HCT116 (cell line): ENCODE measurements at regions not wholly inside any gene's neighbourhood (a gene's known extent, or its start where the extent isn't known, plus 50 kb on each side); places are given as distances from the start of the nearest gene placed in this dataset.

Experiments
- CEBPB ChIP-seq: IDR thresholded peaks from 2 replicates; pipeline ENCODE4 v1.6.1; 2012; ENCODE audit warnings: low read depth
- EGR1 ChIP-seq: IDR thresholded peaks from 2 replicates; pipeline ENCODE4 v1.6.1; 2012; ENCODE audit warnings: low read depth
- EZH2 ChIP-seq: fragments of 200-600 bp; sonication (generic); IDR thresholded peaks from 2 replicates; pipeline ENCODE4 v1.6.1; 2017; ENCODE audit warnings: antibody characterized with exemption, mixed run types
- EZH2phosphoT487 ChIP-seq: fragments of 200-600 bp; IDR thresholded peaks from 2 replicates; pipeline ENCODE4 v1.6.1; 2018; ENCODE audit warnings: antibody characterized with exemption, borderline replicate concordance
- JUND ChIP-seq: IDR thresholded peaks from 2 replicates; pipeline ENCODE4 v1.6.1; 2012
- POLR2A ChIP-seq: IDR thresholded peaks from 2 replicates; pipeline ENCODE4 v1.7.0; 2011; ENCODE audit warnings: borderline replicate concordance; ENCODE audit not compliant: insufficient read depth, insufficient read length; ENCODE audit errors: extremely low read depth
- POLR2AphosphoS5 ChIP-seq: IDR thresholded peaks from 2 replicates; pipeline ENCODE4 v1.6.1; 2011; ENCODE audit warnings: mild to moderate bottlenecking, low read depth, low read length, moderate library complexity
- RAD21 ChIP-seq: IDR thresholded peaks from 2 replicates; pipeline ENCODE4 v1.6.1; 2012; ENCODE audit warnings: low read depth, mild to moderate bottlenecking
- SP1 ChIP-seq: IDR thresholded peaks from 2 replicates; pipeline ENCODE4 v1.6.1; 2012; ENCODE audit warnings: low read depth
- TF ChIP-seq, protein P1 (sequence below): IDR thresholded peaks from 2 replicates; pipeline ENCODE4 v1.6.1; 2012; ENCODE audit warnings: low read depth
- TF ChIP-seq, protein P2 (sequence below), 3 experiments: fragments of 200-600 bp in 1 of 3; sonication (generic) in 1 of 3; IDR thresholded peaks in 2 of 3; conservative IDR thresholded peaks in 1 of 3; 2 replicates each; pipeline ENCODE4 v1.5.1; 2012 to 2017; ENCODE audit warnings: low read depth in 2 of 3, low read length in 2 of 3, antibody characterized with exemption in 1 of 3, borderline replicate concordance in 1 of 3, control low read depth in 1 of 3, mild to moderate bottlenecking in 1 of 3, mixed read lengths in 1 of 3, mixed run types in 1 of 3, moderate library complexity in 1 of 3; ENCODE audit not compliant: insufficient read depth in 1 of 3

DNA sequence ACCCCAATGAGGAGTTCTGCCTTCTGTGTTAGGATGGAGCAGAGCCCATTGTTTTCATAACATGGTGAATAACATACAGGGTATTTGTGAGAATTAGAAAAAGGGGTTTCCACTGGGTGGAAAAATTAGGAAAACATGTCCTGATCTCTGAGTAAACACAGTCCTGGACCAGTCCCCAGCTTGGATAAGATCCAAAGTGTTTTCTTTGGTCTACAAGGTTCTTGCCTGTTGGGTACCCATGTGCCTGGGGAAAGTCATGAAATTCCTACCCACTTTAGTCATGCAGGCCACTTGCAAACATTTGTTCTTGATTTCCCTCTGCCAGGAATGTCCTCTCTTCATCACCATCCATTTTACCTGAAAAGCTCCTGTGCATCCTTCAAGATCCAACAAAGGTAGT is 164.8 kb upstream of the DYNLRB2 start:
- TF ChIP-seq JUND (no peak), POLR2AphosphoS5 (no peak), POLR2A (no peak), EGR1 (no peak), RAD21 (no peak), CEBPB (no peak), EZH2phosphoT487 (no peak), SP1 (no peak), EZH2 (no peak)
- TF ChIP-seq, protein P1, sequence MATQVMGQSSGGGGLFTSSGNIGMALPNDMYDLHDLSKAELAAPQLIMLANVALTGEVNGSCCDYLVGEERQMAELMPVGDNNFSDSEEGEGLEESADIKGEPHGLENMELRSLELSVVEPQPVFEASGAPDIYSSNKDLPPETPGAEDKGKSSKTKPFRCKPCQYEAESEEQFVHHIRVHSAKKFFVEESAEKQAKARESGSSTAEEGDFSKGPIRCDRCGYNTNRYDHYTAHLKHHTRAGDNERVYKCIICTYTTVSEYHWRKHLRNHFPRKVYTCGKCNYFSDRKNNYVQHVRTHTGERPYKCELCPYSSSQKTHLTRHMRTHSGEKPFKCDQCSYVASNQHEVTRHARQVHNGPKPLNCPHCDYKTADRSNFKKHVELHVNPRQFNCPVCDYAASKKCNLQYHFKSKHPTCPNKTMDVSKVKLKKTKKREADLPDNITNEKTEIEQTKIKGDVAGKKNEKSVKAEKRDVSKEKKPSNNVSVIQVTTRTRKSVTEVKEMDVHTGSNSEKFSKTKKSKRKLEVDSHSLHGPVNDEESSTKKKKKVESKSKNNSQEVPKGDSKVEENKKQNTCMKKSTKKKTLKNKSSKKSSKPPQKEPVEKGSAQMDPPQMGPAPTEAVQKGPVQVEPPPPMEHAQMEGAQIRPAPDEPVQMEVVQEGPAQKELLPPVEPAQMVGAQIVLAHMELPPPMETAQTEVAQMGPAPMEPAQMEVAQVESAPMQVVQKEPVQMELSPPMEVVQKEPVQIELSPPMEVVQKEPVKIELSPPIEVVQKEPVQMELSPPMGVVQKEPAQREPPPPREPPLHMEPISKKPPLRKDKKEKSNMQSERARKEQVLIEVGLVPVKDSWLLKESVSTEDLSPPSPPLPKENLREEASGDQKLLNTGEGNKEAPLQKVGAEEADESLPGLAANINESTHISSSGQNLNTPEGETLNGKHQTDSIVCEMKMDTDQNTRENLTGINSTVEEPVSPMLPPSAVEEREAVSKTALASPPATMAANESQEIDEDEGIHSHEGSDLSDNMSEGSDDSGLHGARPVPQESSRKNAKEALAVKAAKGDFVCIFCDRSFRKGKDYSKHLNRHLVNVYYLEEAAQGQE, result no peak
- TF ChIP-seq, protein P2, sequence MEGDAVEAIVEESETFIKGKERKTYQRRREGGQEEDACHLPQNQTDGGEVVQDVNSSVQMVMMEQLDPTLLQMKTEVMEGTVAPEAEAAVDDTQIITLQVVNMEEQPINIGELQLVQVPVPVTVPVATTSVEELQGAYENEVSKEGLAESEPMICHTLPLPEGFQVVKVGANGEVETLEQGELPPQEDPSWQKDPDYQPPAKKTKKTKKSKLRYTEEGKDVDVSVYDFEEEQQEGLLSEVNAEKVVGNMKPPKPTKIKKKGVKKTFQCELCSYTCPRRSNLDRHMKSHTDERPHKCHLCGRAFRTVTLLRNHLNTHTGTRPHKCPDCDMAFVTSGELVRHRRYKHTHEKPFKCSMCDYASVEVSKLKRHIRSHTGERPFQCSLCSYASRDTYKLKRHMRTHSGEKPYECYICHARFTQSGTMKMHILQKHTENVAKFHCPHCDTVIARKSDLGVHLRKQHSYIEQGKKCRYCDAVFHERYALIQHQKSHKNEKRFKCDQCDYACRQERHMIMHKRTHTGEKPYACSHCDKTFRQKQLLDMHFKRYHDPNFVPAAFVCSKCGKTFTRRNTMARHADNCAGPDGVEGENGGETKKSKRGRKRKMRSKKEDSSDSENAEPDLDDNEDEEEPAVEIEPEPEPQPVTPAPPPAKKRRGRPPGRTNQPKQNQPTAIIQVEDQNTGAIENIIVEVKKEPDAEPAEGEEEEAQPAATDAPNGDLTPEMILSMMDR (IDR thresholded peaks at IDR 0.05 in 2 of 3, conservative IDR thresholded peaks at IDR 0.05 in 1 of 3; ENCODE audit: borderline replicate concordance in 1 of 3, insufficient read depth in 1 of 3, low read depth in 2 of 3, low read length in 2 of 3), result no peak
